K562 (cell line): ENCODE measurements at regions not wholly inside any gene's neighbourhood (a gene's known extent, or its start where the extent isn't known, plus 50 kb on each side); places are given as distances from the start of the nearest gene placed in this dataset.

Source experiments
- ATAC-seq: fragments of 200-7000 bp; cut with Tn5 transposase; 3 replicates; pipeline ENCODE4 v1.9.1; 2020; ENCODE audit warnings: moderate library complexity
- BruUV-seq: library from RNA; stranded (reverse); fragments of 400-500 nt; replicated peaks from 2 replicates; lab custom pipeline; 2021; lab: Mats Ljungman, UMichigan
- CTCF ChIA-PET: fragments of 300-600 bp; formaldehyde crosslinking; extraction: SDS; loops from one replicate; lab custom pipeline; 2021; ENCODE audit warnings: low intra/inter-chr PET ratio; lab: Yijun Ruan, JAX
- POLR2A ChIA-PET: fragments of 300-600, 350-650 bp; sonication (Branson Sonifier 250); formaldehyde crosslinking; extraction: SDS; loops from one replicate; lab custom pipeline; 2021; ENCODE audit warnings: antibody characterized with exemption, inconsistent platforms; lab: Yijun Ruan, JAX
- DNase-seq, 4 experiments: peaks; one replicate each; pipeline versions ENCODE4 v3.0.0 to v3.0.0-alpha.2; 2011 to 2018; ENCODE audit warnings: low spot score in 3 of 4, mixed read lengths in 3 of 4; ENCODE audit errors: extremely low read depth in 1 of 4
- FAIRE-seq: peaks from 2 replicates; lab custom pipeline; 2011; peaks lifted over from hg19 to GRCh38; lab: Jason Lieb, UNC
- H2AFZ ChIP-seq: 2 replicates; pipeline ENCODE4 v1.6.0; 2011; ENCODE audit warnings: low read depth, low read length, control low read depth, inconsistent platforms
- H3K27ac ChIP-seq: fragments of 200-600 bp; 3 replicates; pipeline ENCODE4 v1.8.0; 2011; ENCODE audit warnings: low read depth, mild to moderate bottlenecking, control low read depth, inconsistent platforms, low read length, moderate library complexity, mixed read lengths; ENCODE audit errors: extremely low read depth
- H3K27me3 ChIP-seq, 2 experiments: fragments of 300-600 bp in 1 of 2; 2 replicates in 1 of 2; 3 replicates in 1 of 2; pipeline versions ENCODE4 v1.6.0 to v1.8.0; 2011; ENCODE audit warnings: inconsistent platforms in 2 of 2, low read length in 2 of 2, mild to moderate bottlenecking in 1 of 2, mixed read lengths in 1 of 2, moderate library complexity in 1 of 2; ENCODE audit not compliant: control insufficient read depth in 2 of 2, insufficient read depth in 2 of 2
- H3K36me3 ChIP-seq: fragments of 300-600 bp; 3 replicates; pipeline ENCODE4 v1.8.0; 2011; ENCODE audit warnings: mild to moderate bottlenecking, low read length, inconsistent platforms; ENCODE audit not compliant: control insufficient read depth, insufficient read depth
- H3K4me1 ChIP-seq, 2 experiments: fragments of 200-600 bp in 1 of 2; replicated peaks in 1 of 2; 2 replicates in 1 of 2; 3 replicates in 1 of 2; pipeline versions ENCODE4 v1.5.1 to v1.8.0; 2011; ENCODE audit warnings: inconsistent platforms in 2 of 2, low read length in 2 of 2, mild to moderate bottlenecking in 1 of 2, mixed read lengths in 1 of 2, moderate library complexity in 1 of 2; ENCODE audit not compliant: control insufficient read depth in 2 of 2, insufficient read depth in 2 of 2
- H3K4me2 ChIP-seq: 2 replicates; pipeline ENCODE4 v1.6.1; 2011; ENCODE audit warnings: low read length, control low read depth, inconsistent platforms, mixed read lengths; ENCODE audit not compliant: insufficient read depth
- H3K4me3 ChIP-seq: fragments of 200-600 bp; sonication (generic), shearing (Covaris generic); 2 replicates; pipeline ENCODE4 v1.5.1; 2016; ENCODE audit warnings: control low read depth, inconsistent platforms
- H3K79me2 ChIP-seq: fragments of 200-600 bp; 3 replicates; pipeline ENCODE4 v1.8.0; 2011; ENCODE audit warnings: low read length, inconsistent platforms; ENCODE audit not compliant: control insufficient read depth, insufficient read depth
- H3K9ac ChIP-seq, 2 experiments: 2 replicates each; pipeline versions ENCODE4 v1.6.0 to v1.6.1; 2011; ENCODE audit warnings: low read depth in 2 of 2, low read length in 2 of 2, control low read depth in 1 of 2, inconsistent platforms in 1 of 2, mild to moderate bottlenecking in 1 of 2, mixed read lengths in 1 of 2; ENCODE audit not compliant: insufficient read depth in 1 of 2
- H3K9me1 ChIP-seq: one replicate; pipeline ENCODE4 v1.6.0; 2011; ENCODE audit warnings: inconsistent platforms, mild to moderate bottlenecking, low read length, moderate library complexity; ENCODE audit not compliant: control insufficient read depth, insufficient read depth
- H3K9me3 ChIP-seq: replicated peaks from 2 replicates; pipeline ENCODE4 v1.5.1; 2011; ENCODE audit warnings: low read depth, low read length, inconsistent platforms; ENCODE audit not compliant: control insufficient read depth, insufficient read depth
- H4K20me1 ChIP-seq: replicated peaks from 2 replicates; pipeline ENCODE4 v1.6.1; 2011; ENCODE audit warnings: low read length, inconsistent platforms, mixed read lengths; ENCODE audit not compliant: control insufficient read depth, insufficient read depth
- LCOR ChIP-seq: sonication (generic); formaldehyde crosslinking; IDR thresholded peaks from 2 replicates; pipeline ENCODE4 v1.8.0; 2022; ENCODE audit warnings: mild to moderate bottlenecking, missing genetic modification reagents
- MTA3 ChIP-seq: fragments of 450-650 bp; formaldehyde crosslinking; IDR thresholded peaks from 2 replicates; pipeline ENCODE4 v1.6.1; 2017; ENCODE audit warnings: mild to moderate bottlenecking, borderline replicate concordance
- PURB ChIP-seq: sonication (generic); formaldehyde crosslinking; IDR thresholded peaks from 2 replicates; pipeline ENCODE4 v1.9.0; 2021; ENCODE audit warnings: low read depth, mild to moderate bottlenecking, missing genetic modification reagents
- ZNF408 ChIP-seq: fragments of 250-450 bp; sonication (Bioruptor Pico); IDR thresholded peaks from 2 replicates; pipeline ENCODE4 v1.4.0; 2020; ENCODE audit warnings: low read depth, mild to moderate bottlenecking, moderate library complexity
- ZNF707 ChIP-seq: fragments of 250-450 bp; sonication (Bioruptor Pico); conservative IDR thresholded peaks from 2 replicates; pipeline ENCODE4 v1.8.0; 2022; ENCODE audit warnings: inconsistent platforms, mild to moderate bottlenecking, moderate library complexity
- WGBS: fragments of 100-300 bp; shearing (Covaris generic); methylation state at CpG from one replicate; pipeline ENCODE4 v1.1.6; 2016; ENCODE audit warnings: low coverage, mixed read lengths; ENCODE audit not compliant: insufficient coverage; ENCODE audit errors: missing lambda C conversion rate; 5-methylcytosine and 5-hydroxymethylcytosine counted together
- in situ Hi-C: fragments of 300-500 bp; cut with MboI; formaldehyde crosslinking; loops from 4 replicates; pipeline ENCODE4 v1.15.0; 2018; ENCODE audit warnings: inconsistent platforms, mixed read lengths
- intact Hi-C: fragments of 100-400 bp; cut with micrococcal nuclease; formaldehyde crosslinking; loops from 2 replicates; pipeline ENCODE4 v1.14.2; 2022
- TF ChIP-seq, protein P1 (sequence below), 3 experiments: IDR thresholded peaks in 2 of 3; conservative IDR thresholded peaks in 1 of 3; 2 replicates each; pipeline ENCODE4 v1.5.1; 2011 to 2012; ENCODE audit warnings: low read length in 3 of 3, mild to moderate bottlenecking in 3 of 3, control low read depth in 2 of 3, improper control_type of control experiment in 1 of 3, inconsistent platforms in 1 of 3, low read depth in 1 of 3, mixed read lengths in 1 of 3, moderate library complexity in 1 of 3; ENCODE audit not compliant: insufficient read depth in 2 of 3

GRCh38 chr10:8401531-8401930 is 347.0 kb downstream of the GATA3 start (continued):
- no peak for TF ChIP-seq MTA3
- no peak for TF ChIP-seq ZNF408 (CRISPR knock-in tag)
- TF ChIP-seq, all 486 proteins: peak for 0

GRCh38 chr10:8402576-8402975 is 348.1 kb downstream of the GATA3 start:
- Histone ChIP-seq H3K79me2 (no peaks in the 10 kb centered on the region), H3K9me3 (no peaks in the 10 kb centered on the region), H3K27ac (no peak overlapping the region), H3K36me3 (no peaks in the 10 kb centered on the region), H3K27me3 (no peaks in the 10 kb centered on the region), H3K9ac (no peak overlapping the region), H2AFZ (no peak overlapping the region), H3K4me3 (no peak overlapping the region), H3K9me1 (no peaks in the 10 kb centered on the region), H3K4me2 (no peak overlapping the region), H4K20me1 (no peaks in the 10 kb centered on the region), H3K4me1 (no peaks in the 10 kb centered on the region)
- DNase-seq (no peak), FAIRE-seq (no peak), ATAC-seq (no peak)
- POLR2A ChIA-PET = no interaction called here
- in situ Hi-C loops = no loop called here
- CTCF ChIA-PET = no interaction called here
- intact Hi-C loops = no loop called here
- WGBS = 0% methylated on average over 4 of the region's 4 CpGs
- no peak for TF ChIP-seq PURB (CRISPR knock-in tag)
- no peak for TF ChIP-seq ZNF707 (CRISPR knock-in tag)
- BruUV-seq = no TSS peak

- no peak overlapping the region for H3K27ac ChIP-seq
- CTCF ChIA-PET = no interaction called here
- no peaks in the 10 kb centered on the region for H4K20me1 ChIP-seq
- no peaks in the 10 kb centered on the region for H3K9me3 ChIP-seq
- in situ Hi-C loops = no loop called here
- 4% methylated on average over 3 of the region's 4 CpGs for WGBS
- FAIRE-seq (no peak), DNase-seq (no peak), ATAC-seq (peak; percentile 74)
- H3K36me3 ChIP-seq = no peaks in the 10 kb centered on the region
- no peak for TF ChIP-seq LCOR (CRISPR knock-in tag)
- TF ChIP-seq, protein P1, sequence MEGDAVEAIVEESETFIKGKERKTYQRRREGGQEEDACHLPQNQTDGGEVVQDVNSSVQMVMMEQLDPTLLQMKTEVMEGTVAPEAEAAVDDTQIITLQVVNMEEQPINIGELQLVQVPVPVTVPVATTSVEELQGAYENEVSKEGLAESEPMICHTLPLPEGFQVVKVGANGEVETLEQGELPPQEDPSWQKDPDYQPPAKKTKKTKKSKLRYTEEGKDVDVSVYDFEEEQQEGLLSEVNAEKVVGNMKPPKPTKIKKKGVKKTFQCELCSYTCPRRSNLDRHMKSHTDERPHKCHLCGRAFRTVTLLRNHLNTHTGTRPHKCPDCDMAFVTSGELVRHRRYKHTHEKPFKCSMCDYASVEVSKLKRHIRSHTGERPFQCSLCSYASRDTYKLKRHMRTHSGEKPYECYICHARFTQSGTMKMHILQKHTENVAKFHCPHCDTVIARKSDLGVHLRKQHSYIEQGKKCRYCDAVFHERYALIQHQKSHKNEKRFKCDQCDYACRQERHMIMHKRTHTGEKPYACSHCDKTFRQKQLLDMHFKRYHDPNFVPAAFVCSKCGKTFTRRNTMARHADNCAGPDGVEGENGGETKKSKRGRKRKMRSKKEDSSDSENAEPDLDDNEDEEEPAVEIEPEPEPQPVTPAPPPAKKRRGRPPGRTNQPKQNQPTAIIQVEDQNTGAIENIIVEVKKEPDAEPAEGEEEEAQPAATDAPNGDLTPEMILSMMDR (IDR thresholded peaks at IDR 0.05 in 2 of 3, conservative IDR thresholded peaks at IDR 0.05 in 1 of 3; ENCODE audit: insufficient read depth in 2 of 3, low read depth in 1 of 3, low read length in 3 of 3) = peak in 1 of 3 experiments; percentile 23; a peak in 1 of 6 replicates
- POLR2A ChIA-PET = no interaction called here
- H2AFZ ChIP-seq = no peak overlapping the region
- H3K9ac ChIP-seq = no peak overlapping the region
- intact Hi-C loops = no loop called here
- H3K27me3 ChIP-seq = no peaks in the 10 kb centered on the region
- no TSS peak for BruUV-seq
- H3K4me2 ChIP-seq = no peak overlapping the region
- H3K9me1 ChIP-seq = no peaks in the 10 kb centered on the region
- no peaks in the 10 kb centered on the region for H3K4me1 ChIP-seq
- H3K79me2 ChIP-seq = no peaks in the 10 kb centered on the region
- no peak overlapping the region for H3K4me3 ChIP-seq
Observed at GRCh38 chr10:8403711-8404371, 349.4 kb downstream of the GATA3 start.
